ENCODE measurements at regions not wholly inside any gene's neighbourhood (a gene's known extent, or its start where the extent isn't known, plus 50 kb on each side); places are given as distances from the start of the nearest gene placed in this dataset.

DNA sequence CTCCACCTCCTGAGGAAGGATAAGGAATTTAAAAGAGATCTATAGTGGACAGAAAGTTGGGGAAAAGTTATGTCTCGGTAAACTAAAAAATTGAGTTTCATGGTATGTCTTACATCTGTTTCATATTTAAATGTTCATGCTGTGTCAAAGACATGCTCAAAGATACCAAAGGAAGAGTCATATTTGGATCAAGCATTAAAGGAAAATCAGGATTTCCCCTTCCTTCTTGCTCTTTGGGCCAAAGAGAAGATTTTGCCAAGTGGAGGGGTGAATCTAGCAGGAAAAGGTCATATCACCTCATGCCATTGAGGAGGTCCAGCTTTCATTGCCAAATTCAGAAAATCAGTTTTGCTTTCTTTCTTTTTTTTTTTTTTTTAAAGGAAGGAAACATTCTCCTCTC, 192.4 kb downstream of the OGFRL1 start:
- no peak for DNase-seq (ENCODE audit: low read depth in 2 of 2)

DNA sequence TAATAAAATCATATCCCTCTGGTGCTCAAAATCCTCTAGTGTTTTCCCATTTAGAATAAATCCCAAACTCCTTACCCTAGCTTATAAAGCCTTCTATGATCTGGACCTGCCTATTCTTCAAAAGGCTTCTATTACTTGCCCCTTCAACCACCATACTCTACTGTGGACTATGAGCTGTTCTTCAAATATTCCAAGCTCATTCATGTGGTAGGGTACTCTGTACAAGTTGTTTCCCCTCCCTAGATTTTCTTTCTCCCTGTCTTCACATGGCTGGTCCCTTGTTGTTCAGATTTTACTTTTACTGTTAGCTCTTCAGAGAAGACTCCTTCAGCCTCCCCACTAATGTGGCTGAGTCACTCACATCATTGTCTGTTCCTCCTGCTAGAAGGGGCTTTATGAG, 193.2 kb downstream of the OGFRL1 start:
- DNase-seq (ENCODE audit: low read depth in 2 of 2): no peak

DNA sequence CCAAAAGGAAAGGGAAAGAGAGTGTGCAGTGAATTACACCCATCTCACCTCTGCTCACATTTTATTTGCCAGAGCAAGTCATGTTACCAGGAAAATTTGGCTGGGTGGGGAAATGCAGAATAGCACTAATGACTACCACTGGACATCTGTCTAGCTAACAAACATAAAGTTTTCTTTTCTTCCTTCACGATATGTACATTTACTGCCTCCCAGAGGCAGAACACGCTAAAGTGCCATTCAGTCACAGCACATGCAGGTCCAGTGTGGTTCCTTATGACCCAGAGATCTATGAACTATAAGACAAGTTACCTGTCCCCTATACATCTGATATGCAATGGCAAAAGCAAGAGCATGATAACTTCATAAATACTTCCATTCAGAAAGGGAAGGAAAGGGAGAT, 194.1 kb downstream of the OGFRL1 start:
- no peak for DNase-seq (ENCODE audit: low read depth in 2 of 2)

DNA sequence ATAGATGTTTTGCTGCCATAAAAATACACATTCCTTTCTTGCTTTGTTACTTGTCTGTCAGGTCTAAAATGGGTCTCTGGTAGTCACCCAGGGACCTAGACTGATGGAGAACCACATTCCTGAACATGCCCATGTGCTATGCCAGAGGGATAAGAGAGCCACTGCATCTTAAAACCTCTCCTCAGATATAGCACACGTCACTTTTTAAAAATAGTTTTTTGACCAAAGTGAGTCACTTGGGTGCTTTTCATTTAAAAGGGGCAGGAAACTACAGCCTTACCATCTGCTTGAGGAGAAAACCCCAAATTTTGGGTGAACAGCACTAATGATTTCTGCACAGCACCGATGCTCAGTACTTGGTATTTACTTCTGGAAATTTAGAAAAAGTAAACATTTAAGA, 197.8 kb downstream of the OGFRL1 start:
- DNase-seq (ENCODE audit: low read depth in 2 of 2): no peak

DNA sequence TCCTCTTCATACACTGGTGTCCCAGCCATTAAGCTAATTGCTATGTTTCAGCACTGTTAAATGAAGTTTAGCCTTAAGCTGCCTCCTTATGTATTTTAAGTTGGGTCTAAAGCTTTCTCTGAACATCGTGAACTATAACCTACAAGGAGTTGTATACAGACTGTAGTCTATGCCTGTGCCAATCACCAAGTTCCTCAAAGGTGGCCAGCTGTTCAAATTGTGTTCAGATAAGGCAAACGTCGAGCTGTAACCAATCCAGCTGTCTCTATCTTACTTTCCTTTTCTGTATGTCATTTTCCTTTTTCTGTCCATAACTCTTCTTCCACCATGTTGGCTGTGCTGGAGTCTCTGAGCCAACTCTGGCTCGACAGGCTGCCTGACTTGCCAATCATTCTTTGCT, 199.6 kb downstream of the OGFRL1 start:
- no peak for DNase-seq (ENCODE audit: low read depth in 2 of 2)

DNA sequence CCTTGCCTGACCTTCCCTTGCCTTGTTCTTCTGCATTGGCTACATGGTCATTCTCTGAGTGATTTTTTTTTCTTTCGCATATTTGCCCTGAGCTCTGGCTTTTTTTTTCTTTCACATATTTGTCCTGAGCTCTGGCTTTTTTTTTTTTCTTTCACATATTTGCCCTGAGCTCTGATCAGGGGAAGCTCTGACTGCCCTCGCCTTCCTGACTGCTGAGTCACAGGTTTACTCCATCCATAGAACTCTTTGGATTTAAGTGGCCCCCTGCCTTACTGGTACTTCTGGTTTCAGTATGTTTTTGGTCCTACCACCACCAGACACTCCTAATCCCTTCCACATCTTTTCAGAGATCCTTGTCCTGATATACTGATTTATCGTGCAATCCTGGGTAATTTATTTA, 201.1 kb downstream of the OGFRL1 start:
- no peak for DNase-seq (ENCODE audit: low read depth in 2 of 2)

DNA sequence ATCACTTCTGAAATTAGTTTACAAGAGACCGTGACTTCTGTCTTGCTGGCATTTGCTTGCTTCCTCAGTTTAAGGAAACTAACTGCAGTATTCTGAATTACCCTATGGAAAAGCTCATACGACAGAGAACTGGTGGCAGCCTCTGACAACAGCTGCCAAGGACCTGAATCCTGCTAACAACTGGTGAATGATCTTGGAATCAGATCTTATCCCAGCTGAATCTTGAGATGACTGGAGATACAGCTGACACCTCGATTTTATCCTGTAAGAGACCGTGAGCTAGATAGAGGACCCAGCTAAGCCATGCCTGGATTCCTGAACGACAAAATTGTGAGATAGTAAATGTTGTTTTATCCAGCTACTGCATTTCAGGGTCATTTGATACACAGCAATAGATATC, 202.3 kb downstream of the OGFRL1 start:
- DNase-seq (ENCODE audit: low read depth in 2 of 2): no peak

DNA sequence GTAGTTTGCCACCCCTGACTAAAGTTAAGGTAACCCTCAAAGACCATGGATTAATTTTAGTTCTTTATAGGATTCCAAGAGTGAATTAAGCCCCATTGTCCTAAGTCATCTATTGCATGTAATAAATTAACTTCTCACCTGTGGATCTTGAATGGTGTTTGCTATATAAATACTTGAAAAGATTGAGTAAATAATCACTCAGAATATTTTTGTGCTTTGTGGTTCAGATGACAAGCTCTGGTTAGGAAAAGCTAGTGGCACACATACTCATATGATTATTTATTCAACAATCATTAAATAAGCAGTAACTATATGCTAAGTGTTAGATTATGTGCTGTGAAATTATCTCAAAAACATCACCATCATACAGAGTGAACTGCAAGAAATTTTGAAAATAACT, 203.2 kb downstream of the OGFRL1 start:
- no peak for DNase-seq (ENCODE audit: low read depth in 2 of 2)

DNA sequence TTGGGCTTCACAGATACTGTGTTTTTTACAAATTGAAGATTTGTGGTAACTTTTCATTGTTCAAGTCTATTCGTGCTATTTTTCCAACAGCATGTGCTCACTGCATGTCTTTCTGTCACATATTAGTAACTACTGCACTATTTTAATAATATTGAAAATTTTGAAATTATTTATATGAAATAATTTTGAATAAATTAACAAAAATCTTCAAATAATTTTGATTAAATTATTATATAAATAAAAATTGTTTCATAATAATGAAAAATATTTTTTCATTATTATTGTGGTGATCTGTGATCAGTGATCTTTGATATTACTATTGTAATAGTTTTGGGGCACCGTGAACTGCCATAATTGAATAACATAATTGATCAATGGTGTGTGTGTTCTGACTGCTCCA, 204.1 kb downstream of the OGFRL1 start:
- no peak for DNase-seq (ENCODE audit: low read depth in 2 of 2)

DNA sequence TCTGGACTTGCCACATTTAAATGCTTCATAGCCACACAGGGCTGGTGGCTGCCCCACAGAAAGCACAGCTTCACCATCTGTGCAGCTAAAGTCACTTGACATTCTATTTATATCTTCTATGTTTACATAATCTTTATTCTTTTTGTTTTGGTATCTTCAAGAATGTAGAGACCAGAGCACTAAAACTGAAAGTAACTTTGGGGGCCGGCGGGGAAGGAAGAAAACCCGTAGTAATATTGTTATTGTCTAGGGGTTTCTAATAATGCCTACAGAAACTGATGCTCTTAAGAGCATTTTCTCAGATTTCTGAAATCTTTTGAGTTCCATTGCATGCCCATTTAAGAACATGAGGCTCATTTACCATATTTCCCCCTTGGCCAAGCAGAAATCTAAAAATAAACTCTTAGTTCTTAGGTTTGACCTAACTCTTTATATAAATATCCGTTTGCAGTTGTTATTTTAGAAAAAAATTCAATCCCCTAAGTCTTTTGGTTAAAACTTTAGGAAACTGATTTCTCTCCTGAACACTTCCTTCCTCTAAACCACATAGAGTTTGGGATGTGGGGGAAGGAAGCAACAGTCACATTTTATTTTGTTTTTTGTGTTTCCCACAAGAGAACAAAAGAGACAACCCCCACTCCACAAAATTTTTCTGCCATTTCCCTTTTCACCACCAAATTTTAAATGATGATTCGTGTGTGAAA, 207.6 kb downstream of the OGFRL1 start:
- no peak for DNase-seq (ENCODE audit: low read depth in 2 of 2)

DNA sequence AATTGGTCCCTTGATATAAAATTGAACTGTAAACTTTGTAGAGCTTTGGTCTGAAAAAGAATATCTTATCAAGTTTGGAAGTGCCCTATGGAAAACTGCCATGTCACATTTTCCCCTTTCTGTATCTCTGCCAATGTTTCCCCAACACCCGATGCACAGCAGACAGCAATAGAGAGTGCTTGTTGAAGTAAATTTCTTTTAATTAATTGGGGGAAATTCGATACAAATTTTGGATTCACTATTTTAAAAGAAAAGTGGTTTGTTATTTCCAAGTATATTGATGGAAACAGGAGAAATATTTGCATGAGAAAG, 208.1 kb downstream of the OGFRL1 start:
- no peak for DNase-seq (ENCODE audit: low read depth in 2 of 2)

DNA sequence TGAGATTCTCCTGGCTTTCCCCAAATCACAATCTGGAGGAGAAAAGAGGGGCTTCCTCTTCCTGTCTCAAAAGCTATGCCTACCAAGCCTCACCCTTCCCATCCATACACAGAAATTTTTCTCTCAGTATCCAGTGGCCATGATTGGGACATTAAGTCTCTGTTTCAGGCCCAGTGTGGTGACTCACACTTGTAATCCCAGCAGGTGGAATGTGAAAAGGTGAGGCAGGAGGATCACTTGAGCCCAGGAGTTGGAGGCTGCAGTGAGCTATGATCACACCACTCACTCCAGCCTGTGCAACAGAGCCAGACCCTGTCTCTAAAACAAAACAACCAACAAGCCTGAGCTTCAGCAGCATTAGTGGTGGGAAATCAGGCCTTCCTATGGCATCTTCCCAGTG, 210.0 kb downstream of the OGFRL1 start:
- DNase-seq (ENCODE audit: low read depth in 2 of 2): no peak

DNA sequence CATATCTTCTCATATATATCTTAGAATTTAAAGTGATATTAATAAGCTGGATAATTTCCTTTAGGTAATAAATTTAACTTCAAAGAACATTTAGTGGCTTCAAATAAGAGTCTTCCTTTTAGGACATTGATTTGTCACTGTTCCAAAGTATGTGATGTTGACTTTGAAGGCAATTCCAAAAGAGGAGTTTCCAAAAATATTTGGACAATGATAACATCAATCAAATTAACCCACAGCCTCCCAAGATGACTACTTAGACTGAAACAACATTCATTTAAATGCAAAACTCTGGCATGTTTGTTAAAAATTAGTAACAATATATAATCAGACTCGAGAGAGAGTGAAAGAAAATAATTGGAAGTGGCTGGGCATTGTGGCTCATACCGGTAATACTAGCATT, 211.1 kb downstream of the OGFRL1 start:
- no peak for DNase-seq (ENCODE audit: low read depth in 2 of 2)

DNA sequence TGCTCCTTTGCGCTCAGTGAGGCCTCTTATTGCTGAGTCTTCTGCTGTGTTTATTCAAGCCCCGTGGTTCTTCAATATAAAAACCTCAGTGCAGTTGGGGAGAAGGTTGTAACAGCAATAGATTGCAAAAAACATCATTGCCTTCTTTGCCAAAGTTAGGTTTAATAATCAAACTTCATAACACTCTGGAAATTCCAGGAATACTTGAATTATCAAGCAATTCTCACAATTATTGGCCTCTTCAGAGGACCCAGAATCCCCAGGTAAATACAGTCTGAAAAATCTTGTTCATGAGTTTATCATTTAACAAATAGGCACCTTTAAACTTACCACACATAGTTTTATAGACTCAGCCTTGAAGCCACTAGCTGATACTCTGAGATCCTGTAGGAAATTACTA, 213.6 kb downstream of the OGFRL1 start:
- DNase-seq (ENCODE audit: low read depth in 2 of 2): no peak

DNA sequence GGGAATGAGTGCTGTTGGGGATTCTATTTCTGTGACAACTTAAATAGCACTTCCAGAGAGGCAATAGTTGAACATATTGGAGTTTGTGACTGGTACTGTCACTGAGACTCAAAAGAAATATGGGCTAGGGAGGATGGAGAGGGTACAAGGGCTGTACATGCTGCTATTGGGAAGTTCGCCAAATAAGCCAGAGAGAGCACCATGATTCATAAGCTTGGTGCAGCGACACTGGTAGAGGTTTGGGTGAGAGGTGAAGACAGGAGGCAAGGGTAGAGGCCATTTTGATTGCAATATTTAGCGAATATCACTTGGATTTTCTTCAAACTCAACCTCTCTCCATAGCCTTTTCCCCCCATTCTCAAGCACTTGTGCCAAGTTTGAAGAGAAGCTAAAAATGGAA, 214.3 kb downstream of the OGFRL1 start:
- no peak for DNase-seq (ENCODE audit: low read depth in 2 of 2)

DNA sequence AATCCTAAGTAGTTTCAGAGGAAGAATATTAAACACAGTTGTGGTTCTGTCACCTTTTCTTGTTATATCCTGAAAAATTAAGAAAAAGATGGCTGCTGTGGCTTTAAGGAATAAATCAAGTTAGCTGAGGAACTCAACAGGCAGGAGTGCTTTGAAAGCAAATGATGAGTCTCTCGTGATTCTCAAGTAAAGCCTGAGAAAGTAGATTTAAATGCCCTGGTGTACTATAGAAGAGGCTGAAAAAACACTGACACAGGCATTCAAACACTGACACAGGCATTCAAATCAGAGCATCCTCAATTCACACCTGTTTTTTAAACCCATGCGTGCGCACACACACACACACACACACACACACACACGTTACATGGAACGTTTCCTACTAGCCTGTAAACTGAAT, 218.6 kb downstream of the OGFRL1 start:
- DNase-seq (ENCODE audit: low read depth in 2 of 2): no peak

DNA sequence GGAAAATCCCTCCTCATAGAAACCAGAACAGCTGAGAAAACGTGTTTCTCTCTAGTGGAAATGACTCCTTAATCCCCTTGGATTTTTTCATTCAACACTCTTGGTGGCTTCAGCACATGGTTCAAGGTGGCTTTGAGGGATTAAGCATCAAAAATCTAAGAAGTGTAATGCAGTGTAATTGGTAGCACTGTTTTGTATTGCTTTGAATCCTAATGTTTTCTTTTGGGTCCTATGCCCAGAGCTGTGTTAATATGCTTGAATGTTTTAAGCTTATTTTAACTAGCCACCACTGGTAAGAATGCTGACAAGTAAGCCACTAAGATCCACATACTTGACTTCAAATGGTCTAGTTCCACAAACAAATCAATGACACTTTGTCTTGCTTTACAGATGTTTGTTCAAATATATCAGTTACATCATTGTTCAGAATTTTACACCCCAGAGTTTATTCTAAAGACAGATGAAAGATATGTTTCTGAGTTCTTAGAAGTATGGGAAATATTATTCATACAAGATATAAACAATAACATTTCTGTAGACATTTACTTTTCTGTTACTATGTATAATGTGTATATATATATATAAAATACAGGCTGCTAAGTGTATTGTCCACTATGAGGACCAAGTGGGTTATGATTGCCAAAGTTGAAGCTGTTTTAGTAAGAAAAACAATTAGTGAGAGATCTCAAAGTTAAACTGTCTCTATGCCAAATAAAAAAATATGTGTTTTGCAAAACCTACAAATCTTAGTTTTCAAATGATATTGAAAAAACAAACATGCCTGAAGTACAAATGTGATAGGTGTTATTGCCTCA, 220.8 kb downstream of the OGFRL1 start:
- no peak for DNase-seq (ENCODE audit: low read depth in 2 of 2)

DNA sequence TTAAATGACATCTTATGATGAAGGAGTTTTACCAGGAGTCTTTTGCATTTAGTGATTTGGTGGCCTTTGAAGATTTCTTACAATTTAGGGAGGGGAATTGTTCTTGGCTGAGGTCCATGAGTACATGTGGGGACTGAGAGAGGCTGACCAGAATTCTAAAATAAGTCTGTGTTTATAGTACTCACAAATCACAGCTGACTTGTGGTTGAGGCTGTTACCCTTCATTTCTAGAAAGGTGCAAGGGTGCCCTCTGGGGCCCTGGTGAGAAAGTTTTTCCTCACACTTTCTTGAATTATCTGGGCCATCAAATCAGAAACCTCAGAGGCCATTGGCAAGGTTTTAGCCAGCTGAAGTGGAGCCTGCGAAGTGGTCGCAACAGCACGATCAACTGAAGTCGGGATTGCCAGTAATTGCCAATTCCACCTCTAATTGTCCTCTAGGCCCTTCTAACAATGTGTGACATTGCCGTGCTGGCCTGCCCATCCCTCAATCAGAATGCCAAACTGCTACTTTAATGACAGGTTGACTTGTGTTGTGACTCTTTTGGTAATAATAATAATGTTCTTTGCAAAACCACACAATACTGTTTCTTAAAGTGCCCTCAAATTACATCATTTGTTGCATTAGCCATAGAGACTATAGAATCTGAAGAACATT, 221.6 kb downstream of the OGFRL1 start:
- no peak for DNase-seq (ENCODE audit: low read depth in 2 of 2)

DNA sequence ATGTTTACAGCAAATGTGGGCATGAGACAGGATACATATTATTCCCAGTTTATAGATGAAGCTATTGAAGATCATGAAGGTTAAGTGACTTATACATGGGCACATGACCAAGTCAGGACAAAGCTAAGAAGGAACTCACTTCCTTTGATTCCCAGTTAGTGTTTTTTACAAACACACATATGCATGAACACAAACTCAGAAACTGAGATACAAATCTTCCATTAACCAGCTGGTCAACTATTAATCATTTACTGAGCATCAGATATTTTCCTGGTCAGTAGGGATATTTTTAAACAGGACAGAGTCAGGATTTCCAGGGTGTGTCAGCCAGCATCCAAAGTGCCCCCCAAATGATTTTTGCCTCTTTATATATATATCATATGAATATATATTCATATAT, 222.2 kb downstream of the OGFRL1 start:
- no peak for DNase-seq (ENCODE audit: low read depth in 2 of 2)

DNA sequence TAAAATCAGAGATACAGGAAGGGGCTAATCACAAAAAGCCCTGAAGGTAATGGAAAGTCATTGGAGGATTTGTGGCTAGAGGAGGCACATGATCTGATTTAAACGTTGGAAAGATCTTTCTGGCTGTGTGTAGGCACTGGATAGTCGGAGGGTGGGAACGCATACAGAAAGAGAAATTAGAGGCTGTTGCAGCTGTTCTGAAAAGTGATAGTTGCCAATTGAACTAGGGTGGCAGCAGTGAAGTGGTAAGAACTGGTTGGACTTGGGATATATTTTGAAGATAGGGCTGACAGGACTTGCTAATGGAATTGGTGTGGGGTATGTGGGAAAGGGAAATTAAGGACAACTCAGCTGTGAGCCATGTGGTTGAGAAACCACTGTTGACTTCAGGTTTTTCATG, 223.6 kb downstream of the OGFRL1 start:
- no peak for DNase-seq (ENCODE audit: low read depth in 2 of 2)

DNA sequence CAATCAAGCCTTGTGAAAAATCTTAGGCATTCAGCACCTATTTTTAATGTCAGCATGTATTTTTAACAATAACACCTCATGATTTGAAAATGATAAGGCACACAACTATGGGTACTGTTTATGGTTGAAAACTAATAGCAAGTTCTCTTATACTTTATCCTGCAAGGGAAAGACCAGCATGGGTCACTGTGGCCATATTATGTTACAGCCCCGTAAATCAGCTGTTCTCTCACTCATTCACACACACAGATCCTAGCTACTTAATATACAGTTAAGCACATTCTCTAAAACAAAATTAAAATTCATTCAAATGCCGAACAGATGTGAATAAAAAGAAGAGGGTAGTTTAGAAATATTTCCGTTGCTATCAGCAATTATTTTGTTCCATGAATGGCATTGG, 224.4 kb downstream of the OGFRL1 start:
- no peak for DNase-seq (ENCODE audit: low read depth in 2 of 2)

DNA sequence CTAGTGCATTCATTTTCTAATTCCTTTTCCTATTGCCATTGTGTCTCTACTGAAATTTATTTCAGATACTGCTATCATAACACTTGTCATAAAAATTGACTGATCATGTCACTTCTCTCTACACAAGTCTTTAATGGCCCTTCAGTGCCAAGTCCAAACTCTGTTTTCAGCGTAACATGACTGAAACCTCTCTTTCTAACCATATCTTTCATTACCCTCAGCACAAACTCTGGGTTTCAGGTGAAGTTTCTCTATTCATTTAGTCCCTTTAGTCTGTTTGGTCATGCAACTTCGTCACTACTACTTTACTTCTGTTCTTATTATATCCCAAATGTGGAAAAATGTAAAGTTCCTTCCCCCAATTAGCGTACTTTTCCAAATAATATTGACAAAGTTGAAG, 234.9 kb downstream of the OGFRL1 start:
- DNase-seq (ENCODE audit: low read depth in 2 of 2): no peak

DNA sequence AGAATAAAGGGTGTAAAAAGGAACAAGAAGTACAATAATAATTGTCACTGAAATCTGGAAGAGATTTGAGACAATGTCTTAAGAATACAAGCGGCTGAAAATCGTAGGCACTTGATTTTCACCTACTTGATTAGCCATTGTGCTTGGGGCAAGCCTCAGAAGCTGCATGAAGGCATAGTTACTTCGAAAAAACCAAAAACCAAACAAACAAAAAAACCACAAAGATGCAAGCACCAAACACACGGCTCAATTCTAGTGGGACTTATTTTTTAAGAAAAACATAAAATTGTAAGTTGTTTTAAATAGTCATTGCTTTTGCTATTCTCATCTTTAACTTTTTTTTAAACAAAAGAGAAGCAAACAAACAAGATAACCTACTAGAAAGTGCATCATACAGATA, 235.6 kb downstream of the OGFRL1 start:
- no peak for DNase-seq (ENCODE audit: low read depth in 2 of 2)

All from stimulated activated CD8-positive, alpha-beta memory T cell treated with anti-CD3 and anti-CD28 coated beads, Interleukin-15, amount 100 ng/mL, for 48 hours (primary cell).